WERI-Rb-1 (cell line): ENCODE measurements at regions not wholly inside any gene's neighbourhood (a gene's known extent, or its start where the extent isn't known, plus 50 kb on each side); places are given as distances from the start of the nearest gene placed in this dataset.
A peak's percentile ranks its signal among the peaks of the same experiment; 100 is the strongest.

ENCODE experiments used
- DNase-seq: peaks from one replicate; pipeline ENCODE4 v3.0.0-alpha.2; 2020
- H3K27ac ChIP-seq: fragments of 250-450 bp; sonication (Bioruptor Pico); 2 replicates; pipeline ENCODE4 v1.5.1; 2020; ENCODE audit warnings: mild to moderate bottlenecking, moderate library complexity
- H3K27me3 ChIP-seq: fragments of 250-450 bp; sonication (Bioruptor Pico); 2 replicates; pipeline ENCODE4 v1.5.1; 2021; ENCODE audit warnings: mild to moderate bottlenecking, low read depth, moderate library complexity; ENCODE audit not compliant: insufficient read depth, severe bottlenecking
- H3K36me3 ChIP-seq: fragments of 250-450 bp; sonication (Bioruptor Pico); 2 replicates; pipeline ENCODE4 v1.5.1; 2020; ENCODE audit warnings: mild to moderate bottlenecking, moderate library complexity
- H3K4me3 ChIP-seq: 2 replicates; pipeline ENCODE4 v1.5.1; 2011; ENCODE audit warnings: low read depth, mild to moderate bottlenecking, control low read depth, low read length
- H3K9me3 ChIP-seq: fragments of 250-450 bp; sonication (Bioruptor Pico); 2 replicates; pipeline ENCODE4 v1.5.1; 2021; ENCODE audit warnings: mild to moderate bottlenecking, moderate library complexity; ENCODE audit not compliant: severe bottlenecking
- CTCF ChIP-seq: IDR thresholded peaks from 2 replicates; pipeline ENCODE4 v1.5.1; 2011; ENCODE audit warnings: low read depth, mild to moderate bottlenecking, control low read depth, inconsistent platforms, low read length

- Histone ChIP-seq H3K27me3 (peaks cover 83% of the 10 kb centered on the region), H3K4me3 (no peak overlapping the region), H3K9me3 (no peaks in the 10 kb centered on the region), H3K27ac (no peak overlapping the region), H3K36me3 (no peaks in the 10 kb centered on the region)
- no peak for DNase-seq
- no peak for TF ChIP-seq CTCF
These were observed 168.6 kb upstream of the B3GAT1 start for GRCh38 chr11:134580610-134580975.

GRCh38 chr11:134579724-134580609 lies 167.9 kb upstream of the B3GAT1 start:
- no peak for DNase-seq
- no peaks in the 10 kb centered on the region for H3K36me3 ChIP-seq
- no peak overlapping the region for H3K27ac ChIP-seq
- H3K9me3 ChIP-seq = no peaks in the 10 kb centered on the region
- no peak overlapping the region for H3K4me3 ChIP-seq
- TF ChIP-seq CTCF = no peak
- peaks cover 77% of the 10 kb centered on the region for H3K27me3 ChIP-seq

- Histone ChIP-seq H3K27me3 (peaks cover 68% of the 10 kb centered on the region), H3K4me3 (no peak overlapping the region), H3K9me3 (no peaks in the 10 kb centered on the region), H3K36me3 (no peaks in the 10 kb centered on the region), H3K27ac (no peak overlapping the region)
- peak; percentile 79 for DNase-seq
- peak; percentile 88 for TF ChIP-seq CTCF
These were observed 167.0 kb upstream of the B3GAT1 start for GRCh38 chr11:134578807-134579723.

GRCh38 chr11:134577751-134578395 lies 165.8 kb upstream of the B3GAT1 start:
- no peak for DNase-seq
- Histone ChIP-seq H3K27me3 (peaks cover 56% of the 10 kb centered on the region), H3K36me3 (no peaks in the 10 kb centered on the region), H3K27ac (no peak overlapping the region), H3K4me3 (no peak overlapping the region), H3K9me3 (no peaks in the 10 kb centered on the region)
- TF ChIP-seq CTCF = no peak

GRCh38 chr11:134576721-134577171 lies 164.7 kb upstream of the B3GAT1 start:
- TF ChIP-seq CTCF = no peak
- Histone ChIP-seq H3K27me3 (peaks cover 44% of the 10 kb centered on the region), H3K27ac (no peak overlapping the region), H3K36me3 (no peaks in the 10 kb centered on the region), H3K9me3 (no peaks in the 10 kb centered on the region), H3K4me3 (no peak overlapping the region)
- DNase-seq = no peak
